ENCODE measurements at regions not wholly inside any gene's neighbourhood (a gene's known extent, or its start where the extent isn't known, plus 50 kb on each side); places are given as distances from the start of the nearest gene placed in this dataset.

DNA sequence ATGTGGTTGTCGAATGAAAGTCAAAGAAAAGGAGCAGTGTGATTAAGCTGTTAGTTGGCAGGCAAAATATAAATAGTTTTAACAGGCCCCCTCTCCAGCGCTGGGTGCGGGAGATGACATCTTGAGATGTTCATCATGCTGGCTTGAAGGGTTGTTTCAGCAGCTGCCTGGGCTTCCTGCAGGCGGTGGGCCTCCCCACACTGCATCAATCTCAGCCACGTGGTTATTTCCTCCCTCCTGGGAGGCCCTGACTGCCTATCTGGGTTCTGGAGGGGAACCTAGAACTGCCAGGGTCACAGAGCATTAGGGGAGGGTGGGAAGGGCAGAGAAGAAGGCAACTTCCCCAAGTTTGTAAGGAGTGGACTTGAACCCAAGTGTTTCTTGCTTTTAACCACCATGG lies 173.3 kb upstream of the SYT13 start:
- no peaks in the 10 kb centered on the region for H3K36me3 Mint-ChIP-seq (ENCODE audit: insufficient read depth, unreplicated experiment)
- CTCF ChIA-PET: no interaction called here
- no peaks in the 10 kb centered on the region for H3K36me3 ChIP-seq (ENCODE audit: control insufficient read depth, insufficient read depth, low read length)
- H3K4me1 ChIP-seq: no peaks in the 10 kb centered on the region
- no peak overlapping the region for H3K4me3 Mint-ChIP-seq (ENCODE audit: unreplicated experiment)
- no peak overlapping the region for H3K4me3 ChIP-seq (ENCODE audit: low read depth, low read length)
- H3K27ac Mint-ChIP-seq (ENCODE audit: unreplicated experiment): no peak overlapping the region
- BruUV-seq (replicated peaks): no TSS peak
- intact Hi-C loops (cut with micrococcal nuclease; ENCODE audit: unreplicated experiment): no loop called here
- no peaks in the 10 kb centered on the region for H3K9me3 ChIP-seq
- POLR2A ChIA-PET: no interaction called here
- no peaks in the 10 kb centered on the region for H3K9me3 Mint-ChIP-seq (ENCODE audit: unreplicated experiment)
- TF ChIP-seq, protein P1, sequence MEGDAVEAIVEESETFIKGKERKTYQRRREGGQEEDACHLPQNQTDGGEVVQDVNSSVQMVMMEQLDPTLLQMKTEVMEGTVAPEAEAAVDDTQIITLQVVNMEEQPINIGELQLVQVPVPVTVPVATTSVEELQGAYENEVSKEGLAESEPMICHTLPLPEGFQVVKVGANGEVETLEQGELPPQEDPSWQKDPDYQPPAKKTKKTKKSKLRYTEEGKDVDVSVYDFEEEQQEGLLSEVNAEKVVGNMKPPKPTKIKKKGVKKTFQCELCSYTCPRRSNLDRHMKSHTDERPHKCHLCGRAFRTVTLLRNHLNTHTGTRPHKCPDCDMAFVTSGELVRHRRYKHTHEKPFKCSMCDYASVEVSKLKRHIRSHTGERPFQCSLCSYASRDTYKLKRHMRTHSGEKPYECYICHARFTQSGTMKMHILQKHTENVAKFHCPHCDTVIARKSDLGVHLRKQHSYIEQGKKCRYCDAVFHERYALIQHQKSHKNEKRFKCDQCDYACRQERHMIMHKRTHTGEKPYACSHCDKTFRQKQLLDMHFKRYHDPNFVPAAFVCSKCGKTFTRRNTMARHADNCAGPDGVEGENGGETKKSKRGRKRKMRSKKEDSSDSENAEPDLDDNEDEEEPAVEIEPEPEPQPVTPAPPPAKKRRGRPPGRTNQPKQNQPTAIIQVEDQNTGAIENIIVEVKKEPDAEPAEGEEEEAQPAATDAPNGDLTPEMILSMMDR (IDR thresholded peaks at IDR 0.05; ENCODE audit: insufficient read depth in 1 of 2, low read depth in 1 of 2, low read length in 1 of 2, severe bottlenecking in 1 of 2, unreplicated experiment in 1 of 2): no peak
- H3K4me1 Mint-ChIP-seq (ENCODE audit: low read depth, unreplicated experiment): no peaks in the 10 kb centered on the region
- H3K27me3 ChIP-seq (replicated peaks; ENCODE audit: control insufficient read depth, insufficient read depth, low read length): peaks cover 3% of the 10 kb centered on the region; the same call in 1 of the 2 replicates
- DNase-seq: no peak
- peaks cover 28% of the 10 kb centered on the region for H3K27me3 Mint-ChIP-seq (ENCODE audit: insufficient read depth, unreplicated experiment)

DNA sequence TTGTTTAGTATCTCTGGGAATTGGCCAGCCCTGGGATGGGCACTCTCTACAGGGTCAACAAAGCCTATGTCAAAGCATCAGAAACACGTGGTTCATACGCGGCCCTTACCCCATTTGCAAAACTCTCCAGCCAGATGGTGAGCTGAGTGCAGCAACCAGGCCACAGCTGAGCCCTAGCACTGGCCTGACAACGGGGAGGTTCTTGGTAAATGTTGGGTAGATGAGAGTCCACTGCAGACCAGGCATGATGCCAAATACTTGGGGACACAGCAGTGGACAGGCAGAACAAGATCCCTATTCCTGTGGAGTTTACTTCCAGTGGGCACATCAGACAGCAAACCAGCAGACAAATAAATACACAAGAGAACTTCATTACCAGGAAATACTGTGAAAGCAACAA lies 172.1 kb upstream of the SYT13 start:
- intact Hi-C loops (cut with micrococcal nuclease; ENCODE audit: unreplicated experiment): no loop called here
- TF ChIP-seq, protein P1 (IDR thresholded peaks at IDR 0.05; ENCODE audit: insufficient read depth in 1 of 2, low read depth in 1 of 2, low read length in 1 of 2, severe bottlenecking in 1 of 2, unreplicated experiment in 1 of 2): no peak
- ChIA-PET POLR2A (no interaction called here), CTCF (no interaction called here)
- Histone ChIP-seq H3K9me3 (no peaks in the 10 kb centered on the region), H3K27me3 (replicated peaks; ENCODE audit: control insufficient read depth, insufficient read depth, low read length) (peaks cover 1% of the 10 kb centered on the region; the same call in 1 of the 2 replicates), H3K36me3 (ENCODE audit: control insufficient read depth, insufficient read depth, low read length) (no peaks in the 10 kb centered on the region), H3K4me3 (ENCODE audit: low read depth, low read length) (no peak overlapping the region), H3K4me1 (no peaks in the 10 kb centered on the region)
- BruUV-seq (replicated peaks): no TSS peak
- Mint-ChIP-seq H3K27me3 (ENCODE audit: insufficient read depth, unreplicated experiment) (peaks cover 28% of the 10 kb centered on the region), H3K4me3 (ENCODE audit: unreplicated experiment) (no peak overlapping the region), H3K36me3 (ENCODE audit: insufficient read depth, unreplicated experiment) (no peaks in the 10 kb centered on the region), H3K4me1 (ENCODE audit: low read depth, unreplicated experiment) (no peaks in the 10 kb centered on the region), H3K9me3 (ENCODE audit: unreplicated experiment) (no peaks in the 10 kb centered on the region), H3K27ac (ENCODE audit: unreplicated experiment) (no peak overlapping the region)
- no peak for DNase-seq

DNA sequence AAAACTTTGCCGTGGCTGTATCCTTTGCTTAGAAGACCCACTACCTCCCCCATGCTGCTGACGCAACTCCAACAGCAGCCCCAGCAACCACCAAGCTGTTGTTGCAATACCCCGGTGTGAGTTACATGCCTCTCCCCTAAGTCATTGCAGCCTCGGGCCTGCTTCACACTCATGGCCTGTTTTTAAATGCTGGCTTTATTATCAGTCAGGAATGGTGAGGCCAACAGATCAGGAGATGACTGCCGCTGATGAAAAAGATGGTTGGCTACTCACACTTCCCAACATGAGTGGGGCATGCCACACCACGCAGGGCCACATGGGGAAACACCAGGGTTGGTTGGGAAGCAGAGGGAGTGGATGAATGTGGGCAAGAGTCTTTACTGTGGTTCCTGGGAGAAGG lies 171.5 kb upstream of the SYT13 start:
- Mint-ChIP-seq H3K27me3 (ENCODE audit: insufficient read depth, unreplicated experiment) (peaks cover 28% of the 10 kb centered on the region), H3K27ac (ENCODE audit: unreplicated experiment) (no peak overlapping the region), H3K9me3 (ENCODE audit: unreplicated experiment) (no peaks in the 10 kb centered on the region), H3K36me3 (ENCODE audit: insufficient read depth, unreplicated experiment) (no peaks in the 10 kb centered on the region), H3K4me3 (ENCODE audit: unreplicated experiment) (no peak overlapping the region), H3K4me1 (ENCODE audit: low read depth, unreplicated experiment) (no peaks in the 10 kb centered on the region)
- Histone ChIP-seq H3K27me3 (replicated peaks; ENCODE audit: control insufficient read depth, insufficient read depth, low read length) (peaks cover 1% of the 10 kb centered on the region; the same call in 1 of the 2 replicates), H3K36me3 (ENCODE audit: control insufficient read depth, insufficient read depth, low read length) (no peaks in the 10 kb centered on the region), H3K4me3 (ENCODE audit: low read depth, low read length) (no peak overlapping the region), H3K9me3 (no peaks in the 10 kb centered on the region), H3K4me1 (no peaks in the 10 kb centered on the region)
- intact Hi-C loops (cut with micrococcal nuclease; ENCODE audit: unreplicated experiment): no loop called here
- TF ChIP-seq, protein P1 (IDR thresholded peaks at IDR 0.05; ENCODE audit: insufficient read depth in 1 of 2, low read depth in 1 of 2, low read length in 1 of 2, severe bottlenecking in 1 of 2, unreplicated experiment in 1 of 2): no peak
- BruUV-seq (replicated peaks): no TSS peak
- DNase-seq: no peak
- POLR2A ChIA-PET: no interaction called here
- CTCF ChIA-PET: no interaction called here

Measured in Caco-2 (cell line).